Cardiac muscle cell (in vitro differentiated cells and primary cell): ENCODE measurements at regions not wholly inside any gene's neighbourhood (a gene's known extent, or its start where the extent isn't known, plus 50 kb on each side); places are given as distances from the start of the nearest gene placed in this dataset.
"Not testable (repeated sequence)": the region's sequence is repeated elsewhere in the genome, so short reads cannot be mapped to it uniquely, and the experiment has no call there.

Experiments
- DNase-seq, 2 donors: peaks; one replicate each; pipeline versions ENCODE4 v3.0.0 to v3.0.0-alpha.2; 2010 to 2017; ENCODE audit warnings: low read depth in 1 of 2, low spot score in 1 of 2
- H3K27ac ChIP-seq: fragments of 200-600 bp; sonication (generic); 2 replicates; pipeline ENCODE4 v1.5.1; 2016
- H3K27me3 ChIP-seq: fragments of 200-600 bp; sonication (generic); 2 replicates; pipeline ENCODE4 v1.6.0; 2016; ENCODE audit warnings: control low read depth
- H3K36me3 ChIP-seq: fragments of 200-600 bp; sonication (generic); 2 replicates; pipeline ENCODE4 v1.5.1; 2016; ENCODE audit warnings: control low read depth
- H3K4me1 ChIP-seq: fragments of 200-600 bp; sonication (generic); 2 replicates; pipeline ENCODE4 v1.8.1; 2017; ENCODE audit warnings: low read depth, mild to moderate bottlenecking, mixed run types
- H3K4me3 ChIP-seq: fragments of 200-600 bp; sonication (generic); 2 replicates; pipeline ENCODE4 v1.5.1; 2016; ENCODE audit warnings: mild to moderate bottlenecking
- H3K9me3 ChIP-seq: fragments of 200-600 bp; sonication (generic); 2 replicates; pipeline ENCODE4 v1.5.1; 2017; ENCODE audit warnings: low read depth, mild to moderate bottlenecking, control low read depth
- CTCF ChIP-seq: IDR thresholded peaks from 2 replicates; pipeline ENCODE4 v1.5.1; 2012; ENCODE audit warnings: low read depth, mild to moderate bottlenecking, low read length

- Histone ChIP-seq H3K27ac (no peak overlapping the region), H3K4me1 (no peaks in the 10 kb centered on the region), H3K36me3 (no peaks in the 10 kb centered on the region), H3K27me3 (no peaks in the 10 kb centered on the region), H3K9me3 (no peaks in the 10 kb centered on the region), H3K4me3 (no peak overlapping the region)
- no peak for DNase-seq
- no peak for TF ChIP-seq CTCF
Observed at GRCh38 chr4:138485498-138485897, 243.3 kb upstream of the SLC7A11 start.

- DNase-seq, result no peak
- H3K4me3 ChIP-seq, result no peak overlapping the region
- no peaks in the 10 kb centered on the region for H3K4me1 ChIP-seq
- no peaks in the 10 kb centered on the region for H3K9me3 ChIP-seq
- no peak for TF ChIP-seq CTCF
- H3K36me3 ChIP-seq, result no peaks in the 10 kb centered on the region
- H3K27me3 ChIP-seq, result no peaks in the 10 kb centered on the region
- no peak overlapping the region for H3K27ac ChIP-seq
Observed at GRCh38 chr4:138475116-138475515, 233.0 kb upstream of the SLC7A11 start.

GRCh38 chr4:138473339-138473738 lies 231.2 kb upstream of the SLC7A11 start:
- Histone ChIP-seq H3K27me3 (no peaks in the 10 kb centered on the region), H3K36me3 (no peaks in the 10 kb centered on the region), H3K27ac (no peak overlapping the region), H3K4me1 (peaks cover 4% of the 10 kb centered on the region), H3K9me3 (no peaks in the 10 kb centered on the region), H3K4me3 (no peak overlapping the region)
- no peak for TF ChIP-seq CTCF
- DNase-seq, result no peak

- Histone ChIP-seq H3K9me3 (no peaks in the 10 kb centered on the region), H3K4me1 (no peaks in the 10 kb centered on the region), H3K27ac (no peak overlapping the region), H3K27me3 (no peaks in the 10 kb centered on the region), H3K4me3 (no peak overlapping the region), H3K36me3 (no peaks in the 10 kb centered on the region)
- no peak for TF ChIP-seq CTCF
- DNase-seq, result no peak
Observed at GRCh38 chr4:138460477-138461414, 218.6 kb upstream of the SLC7A11 start.

GRCh38 chr4:138458751-138459150 lies 216.6 kb upstream of the SLC7A11 start:
- no peak overlapping the region for H3K4me3 ChIP-seq
- TF ChIP-seq CTCF, result no peak
- DNase-seq, result no peak
- no peak overlapping the region for H3K27ac ChIP-seq
- no peaks in the 10 kb centered on the region for H3K36me3 ChIP-seq
- H3K4me1 ChIP-seq, result no peaks in the 10 kb centered on the region
- no peaks in the 10 kb centered on the region for H3K27me3 ChIP-seq
- H3K9me3 ChIP-seq, result no peaks in the 10 kb centered on the region

GRCh38 chr4:138456349-138456748 lies 214.2 kb upstream of the SLC7A11 start:
- not testable (repeated sequence) for H3K4me1 ChIP-seq, H3K27me3 ChIP-seq, H3K36me3 ChIP-seq, DNase-seq, H3K4me3 ChIP-seq, H3K9me3 ChIP-seq, H3K27ac ChIP-seq
